GM21515 (cell line): ENCODE measurements at regions not wholly inside any gene's neighbourhood (a gene's known extent, or its start where the extent isn't known, plus 50 kb on each side); places are given as distances from the start of the nearest gene placed in this dataset.
"Not testable (repeated sequence)": the region's sequence is repeated elsewhere in the genome, so short reads cannot be mapped to it uniquely, and the experiment has no call there.

Experiments
- ATAC-seq: cut with Tn5 transposase; IDR thresholded peaks from one replicate; pipeline ENCODE4 v1.9.1; 2021; ENCODE audit not compliant: unreplicated experiment

DNA sequence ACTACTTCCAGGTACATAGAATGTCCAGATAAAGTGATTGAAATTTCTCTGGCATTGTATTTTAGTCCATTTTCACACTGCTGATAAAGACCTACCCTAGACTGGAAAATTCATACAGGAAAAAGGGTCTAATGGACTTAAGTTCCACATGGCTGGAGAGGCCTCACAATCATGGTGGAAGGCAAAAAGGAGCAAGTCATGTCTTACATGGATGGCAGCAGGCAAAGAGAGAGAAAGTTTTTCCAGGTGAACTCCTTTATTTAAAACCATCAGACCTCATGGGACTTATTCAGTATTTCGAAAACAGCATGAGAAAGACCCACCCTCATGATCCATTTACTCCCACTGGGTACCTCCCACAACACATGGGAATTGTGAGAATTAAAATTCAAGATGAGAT is 1359.7 kb upstream of the RAG2 start:
- ATAC-seq: no peak

DNA sequence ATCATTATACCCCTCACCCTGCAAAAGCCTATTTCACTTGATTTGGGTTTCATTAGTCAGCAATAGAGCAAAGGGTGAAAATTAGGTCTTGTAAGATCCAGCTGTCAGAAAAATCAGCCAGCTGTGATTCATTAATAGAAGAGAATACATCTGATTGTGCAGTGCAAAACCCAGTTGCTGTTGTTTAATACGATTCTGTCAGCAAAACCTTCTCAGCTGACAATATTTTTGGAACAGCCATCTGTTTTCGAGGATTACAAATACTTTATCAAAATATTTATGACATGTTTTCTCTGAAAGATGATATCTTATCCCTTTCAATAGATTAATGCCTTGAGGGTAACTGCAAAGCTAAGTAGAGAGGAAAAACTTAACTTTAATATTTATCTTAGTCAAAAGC is 1354.0 kb upstream of the RAG2 start:
- ATAC-seq: no peak

DNA sequence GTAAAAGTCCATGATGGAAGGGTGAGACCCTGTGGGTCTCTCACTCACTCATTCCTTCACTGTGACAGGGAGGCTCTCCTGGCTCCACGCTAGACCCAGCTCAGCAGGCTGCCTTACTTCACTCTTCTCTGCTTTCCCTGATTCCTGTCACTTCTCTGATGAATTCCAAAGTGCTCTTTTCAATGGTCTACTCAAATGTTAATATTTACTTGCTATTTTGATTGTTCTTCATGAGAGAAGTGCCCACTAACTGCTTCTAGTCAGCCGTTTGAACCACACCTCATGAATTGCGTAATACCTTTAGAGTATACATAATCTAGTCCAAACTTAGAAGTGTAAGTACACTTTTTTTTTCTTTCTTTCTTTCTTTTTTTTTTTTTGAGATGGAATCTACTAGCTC is 1350.2 kb upstream of the RAG2 start:
- no peak for ATAC-seq

DNA sequence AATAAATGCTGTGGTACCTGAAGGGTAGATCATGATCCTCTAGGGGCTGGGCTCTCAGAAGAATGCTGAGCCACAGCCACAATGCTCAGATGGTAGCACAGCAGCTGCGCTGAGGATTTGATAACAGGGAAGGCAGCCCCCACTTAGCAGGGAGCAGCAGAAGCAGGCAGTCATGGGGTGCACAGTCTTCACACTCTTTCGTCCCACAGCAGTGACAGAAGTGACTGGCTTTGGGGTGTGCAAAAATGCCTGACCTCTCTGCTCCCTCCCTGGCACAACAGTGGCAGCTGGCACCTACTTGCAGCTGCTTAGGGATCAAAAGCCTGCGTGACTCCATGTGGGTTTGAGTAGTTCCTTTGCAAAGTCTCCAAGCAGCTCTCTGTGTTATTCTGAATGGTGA is 1349.8 kb upstream of the RAG2 start:
- no peak for ATAC-seq

DNA sequence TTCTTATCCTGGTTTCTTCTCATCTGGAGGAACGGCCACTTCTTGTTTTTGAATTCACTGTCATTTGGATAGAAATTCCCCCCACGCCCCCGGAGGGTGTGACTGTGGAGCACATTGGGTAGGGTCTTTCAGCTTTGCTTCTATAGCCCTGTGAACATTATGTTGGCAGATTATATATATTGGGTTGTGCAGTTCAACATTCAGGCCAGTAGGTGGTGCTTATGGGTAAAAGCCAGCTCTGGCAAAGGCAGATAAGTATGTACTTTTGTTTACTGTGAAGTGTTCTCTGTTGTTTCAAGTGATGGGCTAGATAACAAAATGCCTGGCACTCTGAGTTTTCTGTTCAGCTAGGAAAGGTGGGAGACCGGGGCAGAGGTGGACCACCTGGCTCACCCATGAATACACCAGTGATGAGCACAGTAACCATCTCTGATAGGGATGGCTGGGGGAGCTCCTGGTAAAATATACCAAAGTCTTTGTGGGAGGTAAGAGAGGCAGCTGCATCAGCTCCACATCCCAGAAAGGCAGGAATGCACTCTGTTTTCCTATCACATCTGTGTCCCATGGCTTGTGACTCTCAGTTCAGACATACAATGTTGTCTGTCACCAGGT is 1348.2 kb upstream of the RAG2 start:
- no peak for ATAC-seq

DNA sequence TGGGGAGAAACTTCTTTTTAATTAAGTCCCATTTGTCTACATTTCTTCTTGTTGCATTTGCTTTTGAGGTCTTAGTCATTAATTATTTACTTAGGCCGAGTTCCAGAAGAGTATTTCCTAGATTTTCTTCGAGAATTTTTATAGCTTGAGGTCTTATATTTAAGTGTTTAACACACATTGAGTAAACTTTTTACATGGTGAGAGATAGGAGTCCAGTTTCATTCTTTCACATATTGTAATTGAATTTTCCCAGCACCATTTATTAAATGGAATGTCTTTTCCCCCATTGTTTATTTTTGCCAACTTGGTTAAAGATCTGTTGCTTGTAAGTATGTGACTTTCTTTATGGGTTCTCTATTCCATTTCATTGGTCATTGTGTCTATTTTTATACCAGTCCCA is 1344.0 kb upstream of the RAG2 start:
- no peak for ATAC-seq

DNA sequence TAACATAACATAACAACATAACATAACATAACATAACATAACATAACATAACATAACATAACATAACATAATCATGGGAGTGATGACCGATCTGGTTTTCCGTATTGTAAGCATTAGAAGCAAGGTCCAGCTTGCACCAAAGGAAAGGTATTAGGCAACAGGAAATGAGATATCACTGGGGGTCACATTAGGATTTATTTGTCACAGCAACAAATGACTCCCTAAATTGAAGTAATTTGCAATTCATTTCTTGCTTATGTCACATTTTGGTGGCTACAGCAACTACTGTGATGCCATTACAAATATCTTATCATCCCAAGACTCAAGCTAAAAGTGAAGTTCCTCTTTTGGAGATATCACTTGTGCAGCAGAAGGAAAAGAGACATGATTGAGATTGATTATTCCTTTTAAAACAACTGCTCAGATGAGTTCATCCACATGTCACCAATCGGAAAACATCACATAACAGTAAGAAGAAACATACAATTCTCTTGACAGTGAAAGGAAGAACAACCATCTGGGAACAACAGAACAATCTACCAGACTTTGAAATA is 1331.1 kb upstream of the RAG2 start:
- no peak for ATAC-seq

DNA sequence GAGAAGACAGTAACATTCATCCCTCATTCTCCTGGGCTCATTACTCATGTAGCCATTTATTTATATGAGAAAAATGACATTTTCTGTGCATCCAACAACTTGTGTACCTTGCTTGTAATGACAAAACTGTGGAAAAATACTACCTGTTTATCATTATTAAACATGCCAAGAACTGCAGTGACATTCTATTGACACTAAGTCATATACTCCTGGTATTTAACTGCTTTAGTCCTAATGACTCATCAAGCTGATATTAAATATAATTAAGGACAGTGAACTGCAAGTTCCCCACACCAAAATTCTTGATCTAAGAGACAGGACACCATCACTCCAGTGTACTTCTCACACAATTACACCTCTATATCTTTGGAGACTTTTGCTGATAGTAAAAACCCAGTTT is 1328.7 kb upstream of the RAG2 start:
- ATAC-seq: no peak

DNA sequence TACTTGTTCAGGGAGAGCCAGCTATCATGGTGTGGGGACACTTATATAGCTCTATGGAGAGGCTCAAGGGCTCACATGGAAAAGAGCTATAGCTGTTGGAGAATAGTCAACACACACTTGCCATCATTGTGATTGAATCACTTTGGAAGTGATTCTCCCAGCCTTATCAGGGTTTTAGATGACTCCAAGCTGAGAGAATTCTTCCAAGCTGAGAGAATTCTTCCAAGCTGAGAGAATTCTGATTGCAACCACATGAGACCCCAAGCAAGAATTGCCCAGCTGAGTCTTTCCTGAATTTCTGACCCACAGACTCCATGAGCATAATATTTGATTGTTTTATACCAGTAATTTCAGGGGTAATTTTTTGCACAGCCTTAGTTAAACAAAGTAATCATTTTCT is 1318.3 kb upstream of the RAG2 start:
- ATAC-seq: no peak

DNA sequence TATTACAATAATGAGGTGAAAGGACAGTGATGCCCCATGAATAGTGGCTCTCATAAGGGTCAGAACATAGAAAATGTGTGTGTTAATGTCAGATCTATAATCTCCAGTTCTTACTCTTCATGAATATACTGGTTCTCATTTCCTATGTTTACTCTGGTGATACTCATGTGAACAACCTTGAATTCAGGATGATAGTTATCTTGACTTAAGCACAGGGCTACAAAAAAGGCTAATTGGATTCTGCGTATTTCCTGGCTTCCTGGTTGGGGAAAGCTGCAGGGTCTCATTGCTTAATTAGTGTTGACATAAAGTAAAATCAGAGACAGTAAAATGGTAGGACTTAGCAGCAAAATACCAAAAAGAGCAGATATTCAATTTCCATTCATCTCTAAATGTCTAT is 1316.8 kb upstream of the RAG2 start:
- no peak for ATAC-seq

DNA sequence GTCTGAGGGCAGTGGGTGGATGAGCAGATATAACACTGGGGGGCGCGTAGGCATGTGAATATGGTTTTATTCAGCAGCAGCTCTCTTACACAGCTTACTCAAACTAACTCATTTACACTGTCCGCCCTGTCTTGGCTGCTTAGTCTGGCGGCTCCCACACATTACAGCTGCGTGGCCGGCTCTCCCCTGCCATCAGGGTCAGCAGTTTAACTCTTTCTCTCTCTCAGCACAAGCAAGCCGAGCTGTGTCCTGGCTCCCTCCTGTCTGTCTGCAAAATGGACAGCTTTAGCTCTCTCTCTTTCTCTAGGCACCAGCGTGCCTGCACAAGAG is 1310.1 kb upstream of the RAG2 start:
- no peak for ATAC-seq

DNA sequence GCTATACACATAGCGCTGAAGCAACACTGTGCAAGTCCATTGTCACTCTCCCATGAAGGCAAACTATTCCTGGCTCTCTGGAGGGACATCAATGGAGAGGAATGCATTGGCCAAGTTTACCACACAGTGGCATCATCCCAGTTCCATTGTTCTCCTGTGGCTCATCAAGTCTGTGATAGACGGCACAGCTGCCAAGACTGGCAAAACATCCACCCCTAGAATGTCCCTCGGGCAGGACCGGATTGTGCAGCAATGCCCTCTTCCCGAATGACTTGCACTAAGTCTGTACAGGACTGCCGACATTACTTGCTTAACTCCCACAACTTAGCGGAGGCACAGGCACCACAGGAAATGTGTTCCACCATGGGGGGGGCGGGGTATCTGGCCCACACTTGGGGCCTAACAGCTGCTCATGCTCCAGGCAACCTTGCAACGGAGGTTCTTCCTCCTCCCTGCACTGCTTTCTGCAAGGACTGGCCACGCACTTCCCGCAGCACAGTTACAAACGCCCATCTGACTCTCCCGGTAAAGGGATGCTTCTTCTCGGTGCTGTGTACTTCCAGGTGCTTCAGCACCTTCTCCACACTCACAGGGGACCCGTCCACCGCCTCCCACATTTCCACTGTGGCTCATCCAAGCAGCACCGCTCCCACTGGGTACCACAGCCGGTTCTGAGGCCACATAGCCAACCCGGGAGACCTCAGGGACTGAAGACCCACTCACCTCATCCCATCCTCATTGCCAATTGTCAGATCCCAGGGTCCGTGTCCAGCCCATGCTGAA is 1309.6 kb upstream of the RAG2 start:
- ATAC-seq: no peak

DNA sequence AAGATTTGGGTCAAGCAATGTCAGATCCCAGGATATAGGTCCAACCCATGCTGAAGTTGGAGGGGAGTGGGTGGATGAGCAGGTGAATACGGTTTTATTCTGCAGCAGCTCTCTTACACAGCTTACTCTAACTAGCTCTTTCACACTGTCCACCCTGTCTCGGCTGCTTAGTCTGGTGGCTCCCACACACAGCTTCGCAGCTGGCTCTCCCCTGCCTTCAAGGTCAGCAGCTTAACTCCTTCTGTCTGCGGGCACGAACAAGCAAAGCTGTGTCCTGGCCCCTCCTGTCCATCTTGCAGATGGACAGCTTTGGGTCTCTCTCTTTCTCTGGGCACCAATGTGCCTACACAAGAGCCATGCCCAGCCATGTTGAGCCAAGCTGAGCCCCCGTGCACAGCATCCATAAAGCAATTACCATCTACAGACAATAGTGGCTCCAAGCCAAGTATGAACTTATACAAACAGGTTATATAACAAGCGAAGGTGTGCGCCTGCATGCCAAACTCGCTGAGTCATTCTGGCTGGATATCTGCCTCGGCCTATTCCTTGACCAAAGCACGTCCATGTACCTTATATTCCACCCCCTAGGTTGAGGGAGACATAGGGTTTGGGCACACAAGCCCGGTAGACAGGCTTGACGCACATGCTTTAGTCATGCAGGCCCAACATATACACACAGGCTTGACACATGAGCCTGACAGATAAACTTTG is 1307.8 kb upstream of the RAG2 start:
- ATAC-seq: no peak

DNA sequence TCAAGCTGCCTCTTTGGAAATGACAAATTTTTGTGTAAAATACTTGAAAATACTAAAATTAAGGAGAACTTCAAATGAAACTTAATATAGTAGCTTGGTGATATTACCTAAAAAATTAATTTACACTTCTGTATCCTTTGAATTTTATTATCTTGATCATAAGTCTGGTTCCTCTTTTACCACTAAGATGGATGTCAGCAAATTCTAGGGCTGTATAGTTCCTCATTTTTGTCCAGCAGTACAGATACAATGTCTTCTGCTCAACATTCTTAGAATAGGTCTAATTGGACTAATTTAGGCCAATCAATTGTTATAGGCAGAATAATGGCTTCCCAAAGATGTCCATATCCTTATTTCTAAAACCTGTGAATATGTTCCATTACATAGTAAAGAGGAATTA is 1298.0 kb upstream of the RAG2 start:
- no peak for ATAC-seq

DNA sequence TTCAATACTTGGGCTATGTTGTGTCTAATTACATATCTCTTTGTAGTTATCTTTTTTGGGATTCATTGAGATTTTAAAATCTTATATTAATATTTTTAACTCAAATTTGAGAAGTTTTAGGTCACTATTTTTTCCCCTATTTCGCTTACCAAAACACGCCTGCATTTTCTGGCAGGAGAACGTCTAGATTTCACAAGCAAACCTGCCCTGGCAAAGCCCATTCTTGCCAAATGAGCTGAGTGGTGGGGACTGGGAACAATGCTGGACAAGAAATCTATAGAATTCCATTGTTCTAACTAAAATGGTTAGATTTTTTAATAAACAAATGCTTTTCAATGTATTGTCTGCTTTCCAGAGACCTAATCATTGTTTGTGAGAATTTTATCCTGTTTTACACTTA is 1283.7 kb upstream of the RAG2 start:
- ATAC-seq: no peak

DNA sequence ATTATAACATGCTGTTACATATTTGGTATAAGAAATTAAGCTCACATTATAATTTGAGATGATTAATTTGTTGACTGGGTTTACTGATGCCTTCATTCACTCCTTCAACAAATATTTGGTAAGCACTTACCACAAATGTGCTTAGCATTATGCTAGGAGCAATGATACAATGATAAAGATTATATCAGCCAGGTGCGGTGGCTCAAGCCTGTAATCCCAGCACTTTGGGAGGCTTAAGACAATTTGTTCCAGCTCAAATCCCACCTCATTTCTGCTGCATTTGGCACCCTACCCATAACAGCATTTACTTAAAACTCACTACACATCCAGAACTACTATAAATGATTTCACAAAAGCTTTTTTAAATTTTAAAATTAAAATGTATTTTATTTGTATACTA is 1263.6 kb upstream of the RAG2 start:
- no peak for ATAC-seq

DNA sequence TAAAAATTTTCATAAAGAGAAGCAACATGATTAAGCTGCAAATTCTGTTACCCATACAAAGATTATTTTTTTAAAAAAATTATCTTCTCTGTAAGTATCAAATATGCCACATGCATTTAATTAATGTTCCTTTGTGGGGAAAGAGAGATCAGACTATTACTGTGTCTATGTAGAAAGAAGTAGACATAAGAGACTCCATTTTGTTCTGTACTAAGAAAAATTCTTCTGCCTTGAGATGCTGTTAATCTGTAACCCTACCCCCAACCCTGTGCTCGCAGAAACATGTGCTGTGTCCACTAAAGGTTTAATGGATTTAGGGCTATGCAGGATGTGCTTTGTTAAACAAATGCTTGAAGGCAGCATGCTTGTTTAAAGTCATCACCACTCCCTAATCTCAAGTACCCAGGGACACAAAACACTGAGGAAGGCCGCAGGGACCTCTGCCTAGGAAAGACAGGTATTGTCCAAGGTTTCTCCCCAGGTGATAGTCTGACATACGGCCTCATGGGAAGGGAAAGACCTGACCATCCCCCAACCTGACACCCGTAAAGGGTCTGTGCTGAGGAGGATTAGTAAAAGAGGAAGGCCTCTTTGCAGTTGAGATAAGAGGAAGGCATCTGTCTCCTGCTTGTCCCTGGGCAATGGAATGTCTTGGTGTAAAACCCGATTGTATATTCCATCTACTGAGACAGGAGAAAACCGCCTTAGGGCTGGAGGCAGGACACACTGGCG is 1260.9 kb upstream of the RAG2 start:
- ATAC-seq: not testable (repeated sequence)

DNA sequence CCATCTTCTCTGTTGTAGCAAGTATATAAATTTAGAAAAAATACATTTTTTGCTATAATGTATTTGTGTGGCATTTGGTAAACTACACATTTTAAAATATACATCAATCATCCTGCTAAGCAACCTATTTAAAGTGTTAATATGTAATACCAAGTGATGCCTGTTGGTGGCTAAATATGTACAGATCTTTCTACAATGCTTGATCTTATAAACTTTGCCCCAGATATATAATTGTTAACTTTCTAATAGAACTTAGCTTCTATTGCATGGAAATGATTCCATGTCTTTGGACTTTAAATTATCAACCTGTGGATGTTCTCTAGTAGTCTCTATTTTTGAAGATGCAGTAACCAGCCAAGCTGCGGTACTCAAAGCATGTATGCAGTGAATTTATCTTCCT is 1260.4 kb upstream of the RAG2 start:
- ATAC-seq: no peak

DNA sequence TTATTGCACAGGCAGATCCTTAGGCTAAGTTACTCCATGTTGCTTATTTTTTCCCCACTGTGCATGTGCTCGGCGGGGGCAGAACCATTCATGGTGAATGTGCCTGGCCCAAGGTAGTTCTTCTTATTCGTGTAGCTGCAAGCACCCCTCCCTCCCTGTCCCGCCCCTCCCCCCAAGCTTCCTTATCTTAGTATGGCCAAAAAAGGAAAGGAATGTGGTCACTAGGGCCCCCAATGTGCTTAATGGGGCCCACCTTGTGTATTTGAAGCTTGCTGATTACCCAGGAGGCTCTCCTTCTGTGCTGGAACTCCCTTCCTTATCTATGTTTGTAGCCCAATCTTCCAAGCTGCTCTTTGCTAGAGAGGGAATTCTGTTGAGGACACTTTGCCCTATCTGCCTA is 1259.7 kb upstream of the RAG2 start:
- no peak for ATAC-seq

DNA sequence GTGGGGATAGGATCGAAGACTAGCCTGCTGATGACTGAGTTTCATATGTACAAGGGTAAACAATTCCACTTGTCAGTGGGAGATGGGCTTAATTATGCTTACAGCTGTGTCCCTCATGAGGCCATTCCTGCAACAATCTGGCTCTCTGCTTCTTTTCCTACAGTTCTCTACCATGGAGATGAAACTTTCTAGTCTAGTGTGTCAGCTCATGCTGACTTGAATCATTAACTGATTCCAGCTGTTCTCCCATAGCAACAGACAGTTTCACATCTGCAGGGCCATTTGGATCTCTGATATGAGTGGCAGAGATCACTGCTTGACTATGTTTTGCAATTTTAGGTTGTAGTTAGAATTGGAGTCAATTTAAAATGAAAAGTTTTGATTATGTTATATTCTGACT is 1251.7 kb upstream of the RAG2 start:
- no peak for ATAC-seq

DNA sequence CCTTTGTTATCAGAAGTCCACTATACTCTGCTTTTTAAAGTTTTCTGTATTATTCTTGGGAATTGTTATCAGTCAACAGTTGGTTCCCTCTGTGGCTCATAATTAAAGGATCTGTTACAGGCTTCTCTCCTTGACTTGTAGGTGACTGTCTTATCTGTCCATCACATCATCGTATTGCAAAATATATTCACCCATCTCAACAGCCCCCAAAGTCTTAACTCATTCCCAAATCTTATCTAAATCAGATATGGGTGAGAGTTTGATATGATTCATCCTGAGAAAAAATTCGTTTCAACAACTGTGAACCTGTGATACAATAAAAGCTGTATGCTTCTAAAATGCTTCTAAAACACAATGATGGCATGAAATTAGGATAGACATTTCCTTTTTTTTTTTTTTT is 1245.6 kb upstream of the RAG2 start:
- ATAC-seq: no peak

DNA sequence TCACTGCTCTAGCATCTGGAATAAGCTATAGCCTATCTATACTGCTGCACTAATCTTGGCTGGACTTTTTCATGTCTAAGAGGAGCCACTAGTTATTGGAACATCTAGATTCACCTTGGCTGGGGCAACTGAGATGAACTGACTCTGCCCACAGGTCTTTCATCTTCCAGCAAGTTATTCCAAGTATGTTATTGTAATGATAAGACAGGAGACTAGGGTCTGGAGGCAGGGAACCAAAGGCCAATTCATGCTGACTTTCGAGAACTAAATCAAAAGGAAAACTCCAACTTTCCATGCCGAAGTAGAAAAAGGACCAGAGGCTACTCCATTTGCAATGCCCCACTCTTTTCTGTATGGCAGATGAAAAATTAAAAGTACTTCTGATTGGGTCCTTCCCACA is 1243.0 kb upstream of the RAG2 start:
- no peak for ATAC-seq
